ENCODE measurements at regions not wholly inside any gene's neighbourhood (a gene's known extent, or its start where the extent isn't known, plus 50 kb on each side); places are given as distances from the start of the nearest gene placed in this dataset.

- no peaks in the 10 kb centered on the region for H3K9me3 Mint-ChIP-seq
- peaks cover 16% of the 10 kb centered on the region for H3K4me1 Mint-ChIP-seq
- DNase-seq (ENCODE audit: low read depth, low spot score), result no peak
- no peaks in the 10 kb centered on the region for H3K36me3 Mint-ChIP-seq (ENCODE audit: low read depth)
- H3K27me3 Mint-ChIP-seq (ENCODE audit: low read depth), result no peaks in the 10 kb centered on the region
- peak overlapping the region; percentile 31 for H3K27ac Mint-ChIP-seq (ENCODE audit: unreplicated experiment)
- TF ChIP-seq CTCF (conservative IDR thresholded peaks at IDR 0.05), result no peak
- no peak overlapping the region for H3K4me3 Mint-ChIP-seq
These were observed 91.4 kb downstream of the THBS2 start for GRCh38 chr6:169162249-169162648.

GRCh38 chr6:169161572-169162167, 92.0 kb downstream of the THBS2 start:
- Mint-ChIP-seq H3K27ac (ENCODE audit: unreplicated experiment) (peak overlapping the region; percentile 31), H3K9me3 (no peaks in the 10 kb centered on the region), H3K4me1 (peaks cover 21% of the 10 kb centered on the region), H3K4me3 (no peak overlapping the region), H3K27me3 (ENCODE audit: low read depth) (no peaks in the 10 kb centered on the region), H3K36me3 (ENCODE audit: low read depth) (no peaks in the 10 kb centered on the region)
- no peak for TF ChIP-seq CTCF (conservative IDR thresholded peaks at IDR 0.05)
- no peak for DNase-seq (ENCODE audit: low read depth, low spot score)

GRCh38 chr6:169160855-169161560, 92.6 kb downstream of the THBS2 start:
- Mint-ChIP-seq H3K27ac (ENCODE audit: unreplicated experiment) (no peak overlapping the region), H3K4me3 (no peak overlapping the region), H3K9me3 (no peaks in the 10 kb centered on the region)

GRCh38 chr6:169160091-169160854, 93.4 kb downstream of the THBS2 start:
- Mint-ChIP-seq H3K4me3 (no peak overlapping the region), H3K9me3 (no peaks in the 10 kb centered on the region), H3K4me1 (peaks cover 21% of the 10 kb centered on the region), H3K27ac (ENCODE audit: unreplicated experiment) (no peak overlapping the region), H3K27me3 (ENCODE audit: low read depth) (no peaks in the 10 kb centered on the region), H3K36me3 (ENCODE audit: low read depth) (no peaks in the 10 kb centered on the region)
- DNase-seq (ENCODE audit: low read depth, low spot score), result no peak
- no peak for TF ChIP-seq CTCF (conservative IDR thresholded peaks at IDR 0.05)

More at GRCh38 chr6:169160855-169161560, 92.6 kb downstream of the THBS2 start:
- Mint-ChIP-seq H3K27me3 (ENCODE audit: low read depth) (no peaks in the 10 kb centered on the region), H3K36me3 (ENCODE audit: low read depth) (no peaks in the 10 kb centered on the region), H3K4me1 (peaks cover 21% of the 10 kb centered on the region)
- DNase-seq (ENCODE audit: low read depth, low spot score), result no peak
- TF ChIP-seq CTCF (conservative IDR thresholded peaks at IDR 0.05), result no peak

- no peaks in the 10 kb centered on the region for H3K36me3 Mint-ChIP-seq (ENCODE audit: low read depth)
- TF ChIP-seq CTCF (conservative IDR thresholded peaks at IDR 0.05), result no peak
- no peak for DNase-seq (ENCODE audit: low read depth, low spot score)
- no peaks in the 10 kb centered on the region for H3K9me3 Mint-ChIP-seq
- no peak overlapping the region for H3K4me3 Mint-ChIP-seq
- H3K4me1 Mint-ChIP-seq, result peaks cover 21% of the 10 kb centered on the region
- no peaks in the 10 kb centered on the region for H3K27me3 Mint-ChIP-seq (ENCODE audit: low read depth)
- no peak overlapping the region for H3K27ac Mint-ChIP-seq (ENCODE audit: unreplicated experiment)
These were observed 94.3 kb downstream of the THBS2 start for GRCh38 chr6:169159331-169159730.

All from neural crest cell (in vitro differentiated cells).